Neural crest cell (in vitro differentiated cells): ENCODE measurements at regions not wholly inside any gene's neighbourhood (a gene's known extent, or its start where the extent isn't known, plus 50 kb on each side); places are given as distances from the start of the nearest gene placed in this dataset.

ENCODE experiments used
- DNase-seq: peaks from one replicate; pipeline ENCODE4 v3.0.0; 2021; ENCODE audit warnings: low read depth, mixed read lengths, low spot score
- H3K27ac Mint-ChIP-seq: one replicate; pipeline ENCODE4 v1.8.0; 2021; ENCODE audit warnings: mild to moderate bottlenecking, mixed read lengths; ENCODE audit not compliant: unreplicated experiment
- H3K27me3 Mint-ChIP-seq: 2 replicates; pipeline ENCODE4 v1.8.0; 2021; ENCODE audit warnings: low read depth, mild to moderate bottlenecking, mixed read lengths
- H3K36me3 Mint-ChIP-seq: 2 replicates; pipeline ENCODE4 v1.8.0; 2021; ENCODE audit warnings: low read depth, mild to moderate bottlenecking, mixed read lengths
- H3K4me1 Mint-ChIP-seq: 2 replicates; pipeline ENCODE4 v1.8.0; 2021; ENCODE audit warnings: mixed read lengths
- H3K4me3 Mint-ChIP-seq: one replicate; pipeline ENCODE4 v1.8.0; 2021; ENCODE audit warnings: mild to moderate bottlenecking, mixed read lengths
- H3K9me3 Mint-ChIP-seq: 2 replicates; pipeline ENCODE4 v1.8.0; 2021; ENCODE audit warnings: mixed read lengths
- CTCF ChIP-seq: fragments of 200-600 bp; sonication (generic); conservative IDR thresholded peaks from 2 replicates; pipeline ENCODE4 v1.5.0; 2021; ENCODE audit warnings: antibody characterized with exemption, mild to moderate bottlenecking

- no peak overlapping the region for H3K27ac Mint-ChIP-seq
- DNase-seq = no peak
- TF ChIP-seq CTCF = no peak
- no peaks in the 10 kb centered on the region for H3K27me3 Mint-ChIP-seq
- H3K36me3 Mint-ChIP-seq = no peaks in the 10 kb centered on the region
- H3K4me3 Mint-ChIP-seq = no peak overlapping the region
- H3K4me1 Mint-ChIP-seq = peaks cover 8% of the 10 kb centered on the region
- peaks cover 2% of the 10 kb centered on the region for H3K9me3 Mint-ChIP-seq
Measured at GRCh38 chr1:108041360-108042142, 76.6 kb upstream of the VAV3 start.

GRCh38 chr1:108038653-108039236 lies 73.8 kb upstream of the VAV3 start:
- Mint-ChIP-seq H3K36me3 (no peaks in the 10 kb centered on the region), H3K4me1 (peaks cover 8% of the 10 kb centered on the region), H3K9me3 (no peaks in the 10 kb centered on the region)

GRCh38 chr1:108036796-108037562 lies 72.0 kb upstream of the VAV3 start:
- no peak for TF ChIP-seq CTCF
- Mint-ChIP-seq H3K27me3 (no peaks in the 10 kb centered on the region), H3K4me3 (no peak overlapping the region), H3K9me3 (no peaks in the 10 kb centered on the region), H3K4me1 (peaks cover 14% of the 10 kb centered on the region), H3K36me3 (no peaks in the 10 kb centered on the region), H3K27ac (no peak overlapping the region)
- DNase-seq = no peak

More at GRCh38 chr1:108038653-108039236, 73.8 kb upstream of the VAV3 start:
- TF ChIP-seq CTCF = no peak
- no peak overlapping the region for H3K4me3 Mint-ChIP-seq
- H3K27me3 Mint-ChIP-seq = no peaks in the 10 kb centered on the region
- H3K27ac Mint-ChIP-seq = no peak overlapping the region
- no peak for DNase-seq

GRCh38 chr1:108034396-108034795 lies 69.4 kb upstream of the VAV3 start:
- Mint-ChIP-seq H3K4me3 (no peak overlapping the region), H3K9me3 (no peaks in the 10 kb centered on the region), H3K27me3 (no peaks in the 10 kb centered on the region), H3K36me3 (no peaks in the 10 kb centered on the region), H3K27ac (no peak overlapping the region), H3K4me1 (peaks cover 14% of the 10 kb centered on the region)
- TF ChIP-seq CTCF = no peak
- DNase-seq = no peak

- no peak overlapping the region for H3K27ac Mint-ChIP-seq
- no peaks in the 10 kb centered on the region for H3K27me3 Mint-ChIP-seq
- no peak for DNase-seq
- peaks cover 12% of the 10 kb centered on the region for H3K4me1 Mint-ChIP-seq
- no peaks in the 10 kb centered on the region for H3K9me3 Mint-ChIP-seq
- no peak for TF ChIP-seq CTCF
- no peak overlapping the region for H3K4me3 Mint-ChIP-seq
- H3K36me3 Mint-ChIP-seq = no peaks in the 10 kb centered on the region
Measured at GRCh38 chr1:108033550-108033951, 68.6 kb upstream of the VAV3 start.
